ENCODE measurements at regions not wholly inside any gene's neighbourhood (a gene's known extent, or its start where the extent isn't known, plus 50 kb on each side); places are given as distances from the start of the nearest gene placed in this dataset.
"Not testable (repeated sequence)": the region's sequence is repeated elsewhere in the genome, so short reads cannot be mapped to it uniquely, and the experiment has no call there.

DNA sequence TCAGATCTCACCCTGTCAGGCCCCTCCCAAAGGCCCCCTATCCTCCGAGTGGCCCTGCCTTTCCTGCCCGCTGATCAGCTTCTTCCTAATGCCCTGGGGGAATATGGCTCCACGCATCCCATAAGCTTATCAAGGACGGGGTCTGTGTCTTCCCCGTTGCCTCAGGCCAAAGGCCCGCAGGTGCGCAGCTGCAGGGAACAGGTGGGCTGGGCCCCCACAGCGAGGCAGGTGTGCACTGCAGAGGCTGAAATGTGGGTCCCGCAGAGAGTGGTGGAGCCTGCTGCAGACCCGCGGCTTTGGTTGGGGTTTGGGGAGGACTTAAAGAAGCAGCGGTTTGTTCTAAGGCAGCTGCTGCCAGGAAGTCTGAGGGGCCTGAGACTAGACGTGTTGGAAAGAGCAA, 220.8 kb upstream of the TCERG1L start:
- no peak for DNase-seq (ENCODE audit: low read depth)

DNA sequence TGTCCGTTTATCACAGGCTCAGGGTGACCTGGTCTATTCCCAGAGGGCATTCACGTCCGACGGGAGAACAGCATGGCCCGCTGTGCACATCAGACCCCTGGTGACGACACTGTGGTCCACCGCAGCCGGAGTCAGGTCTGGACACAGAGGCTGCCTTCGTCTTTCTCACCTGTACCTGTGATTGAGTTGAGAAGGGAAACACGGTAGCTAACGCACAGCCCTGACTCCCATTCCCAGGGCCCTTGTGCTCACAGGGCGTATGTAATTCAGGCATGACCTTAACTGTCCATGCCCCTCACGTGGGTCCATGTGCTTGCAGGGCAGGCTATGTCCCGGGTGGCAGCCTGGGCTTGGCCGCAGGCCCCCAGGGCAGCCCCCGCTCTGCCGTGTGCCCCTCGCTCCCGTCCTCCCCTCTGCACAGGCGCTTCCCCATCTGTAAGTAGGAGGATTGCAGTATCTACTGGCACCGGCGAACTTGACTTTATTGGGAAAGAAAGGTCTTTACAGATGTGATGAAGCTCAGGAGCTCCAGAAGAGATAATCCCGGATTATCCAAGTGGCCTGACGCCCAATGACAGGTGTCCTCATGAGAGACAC, 221.3 kb upstream of the TCERG1L start:
- no peak for DNase-seq (ENCODE audit: low read depth)

DNA sequence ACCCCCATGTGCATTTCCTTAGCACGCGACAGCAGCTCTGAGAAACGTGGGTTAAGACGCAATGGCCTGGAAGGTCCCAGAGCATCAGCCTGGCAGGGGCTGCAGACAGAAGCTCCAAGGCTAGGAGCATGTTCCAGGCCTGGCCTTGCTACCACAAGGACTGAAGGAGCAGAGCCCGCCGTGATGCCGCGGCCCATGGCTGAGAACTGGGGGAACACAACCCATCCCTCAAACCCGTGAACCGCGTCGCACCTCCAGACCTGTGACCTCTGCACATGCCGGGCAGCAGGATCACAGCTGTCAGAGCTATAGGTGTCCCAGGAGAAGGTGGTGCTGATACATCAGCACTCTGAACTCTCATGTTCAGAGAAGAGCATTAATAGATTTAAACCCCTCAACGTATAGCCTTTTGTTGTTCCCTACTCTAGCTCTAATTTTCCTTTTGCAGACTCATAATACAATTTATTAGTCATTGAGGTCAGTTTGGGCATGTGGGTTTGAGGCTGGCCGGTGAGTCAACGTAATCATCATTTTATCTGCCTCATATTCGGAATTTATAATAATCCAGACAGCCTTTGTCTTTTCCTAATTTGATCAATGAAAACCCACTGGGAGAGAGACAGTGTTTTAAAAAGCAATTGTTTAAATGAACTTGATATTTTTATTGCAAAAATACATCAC, 222.5 kb upstream of the TCERG1L start:
- no peak for DNase-seq (ENCODE audit: low read depth)

DNA sequence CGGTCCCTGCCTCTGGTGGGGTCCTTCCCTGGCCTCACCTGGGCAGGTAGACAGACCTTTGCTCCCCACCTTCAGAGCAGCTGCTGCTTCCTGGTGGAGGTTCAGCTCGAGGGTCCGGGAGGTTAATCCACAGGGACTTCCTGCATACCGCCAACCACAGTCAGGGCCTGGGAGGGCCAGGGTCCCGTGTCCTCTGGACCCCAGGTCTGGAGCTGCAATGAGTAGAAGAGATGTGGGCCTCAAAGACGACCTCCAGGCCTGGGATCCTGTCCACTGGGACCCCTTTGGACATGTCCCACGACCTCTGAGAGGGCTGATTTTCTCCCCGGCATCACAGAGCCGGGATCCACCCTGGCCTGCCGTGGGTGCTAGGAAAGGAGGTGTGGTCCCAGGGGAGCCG, 223.3 kb upstream of the TCERG1L start:
- no peak for DNase-seq (ENCODE audit: low read depth)

- no peak for DNase-seq (ENCODE audit: low read depth)
Observed at GRCh38 chr10:131536676-131537075, 225.2 kb upstream of the TCERG1L start.

GRCh38 chr10:131537281-131537680, 225.8 kb upstream of the TCERG1L start:
- DNase-seq (ENCODE audit: low read depth) = no peak

DNA sequence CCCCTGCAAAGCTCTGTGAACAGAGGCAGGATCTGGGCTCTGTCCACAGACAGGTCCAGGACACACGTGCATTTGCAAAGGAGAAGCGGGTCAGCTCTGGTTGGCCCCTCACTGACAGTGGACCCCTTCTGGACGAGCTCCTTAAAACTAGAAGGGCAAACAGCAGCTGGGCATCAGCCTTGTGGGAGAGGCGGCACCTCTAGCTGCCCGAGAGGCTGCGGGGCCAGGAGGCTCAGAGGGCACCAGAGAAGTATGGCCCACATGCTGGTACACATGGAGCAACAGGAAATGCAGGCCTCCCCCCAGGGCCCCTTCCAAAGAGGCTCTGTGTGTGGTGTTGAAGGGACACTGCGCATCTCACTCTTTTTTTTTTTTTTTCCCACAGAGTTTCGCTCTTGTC, 233.0 kb upstream of the TCERG1L start:
- DNase-seq (ENCODE audit: low read depth) = no peak

GRCh38 chr10:131546086-131546810, 234.7 kb upstream of the TCERG1L start:
- no peak for DNase-seq (ENCODE audit: low read depth)

DNA sequence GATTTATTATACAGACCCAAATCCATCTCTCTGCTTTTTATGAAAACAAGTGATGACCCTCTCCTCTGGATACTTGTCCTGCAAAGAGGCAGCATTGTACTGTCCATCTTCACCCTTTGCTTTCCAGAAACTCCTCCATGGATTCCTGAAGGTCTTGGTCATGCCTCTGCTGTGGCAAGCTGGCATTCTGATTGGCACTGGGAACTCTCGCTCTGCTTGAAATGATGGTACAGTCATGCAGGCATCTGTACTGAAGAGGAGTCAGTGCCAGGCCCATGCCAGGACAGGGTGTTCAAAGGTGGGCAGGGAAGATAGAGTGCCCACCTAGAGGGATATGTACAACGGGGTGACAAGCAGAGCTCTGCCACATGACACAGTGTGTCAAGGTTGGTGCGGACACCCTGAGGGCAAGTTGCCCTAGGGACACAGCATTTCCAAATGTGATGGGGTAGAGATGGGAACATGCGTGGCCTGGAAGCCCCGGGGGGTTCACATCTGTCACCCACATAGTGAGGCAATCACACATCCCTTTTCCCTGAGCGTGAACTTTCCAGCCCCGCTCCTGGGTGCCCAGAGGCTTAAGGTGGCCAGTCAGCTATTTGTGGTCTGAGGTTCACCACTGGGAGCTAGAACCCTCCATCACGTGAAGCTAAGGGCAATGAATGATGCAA, 235.7 kb upstream of the TCERG1L start:
- DNase-seq (ENCODE audit: low read depth) = no peak

GRCh38 chr10:131548176-131548575, 236.7 kb upstream of the TCERG1L start:
- DNase-seq (ENCODE audit: low read depth) = no peak

DNA sequence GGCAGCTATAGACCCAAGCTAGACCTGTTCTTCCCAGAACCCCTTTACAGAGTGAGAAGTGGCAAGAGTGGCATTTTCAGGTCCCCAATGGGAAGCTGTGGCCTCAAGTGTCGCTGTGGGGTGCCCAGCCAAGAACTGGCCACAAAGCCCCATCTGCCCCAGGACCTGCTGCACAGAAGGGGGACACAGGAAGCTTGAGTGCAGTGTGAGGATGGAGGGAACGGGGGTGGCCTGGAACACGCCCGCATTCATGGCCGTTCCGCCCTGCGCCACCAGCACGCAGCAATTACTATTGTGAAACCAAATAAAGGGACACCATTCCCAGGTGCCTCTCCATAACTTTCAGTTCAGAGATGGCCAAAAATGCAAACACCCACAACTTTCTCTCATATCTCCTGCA, 237.6 kb upstream of the TCERG1L start:
- DNase-seq (ENCODE audit: low read depth) = no peak

DNA sequence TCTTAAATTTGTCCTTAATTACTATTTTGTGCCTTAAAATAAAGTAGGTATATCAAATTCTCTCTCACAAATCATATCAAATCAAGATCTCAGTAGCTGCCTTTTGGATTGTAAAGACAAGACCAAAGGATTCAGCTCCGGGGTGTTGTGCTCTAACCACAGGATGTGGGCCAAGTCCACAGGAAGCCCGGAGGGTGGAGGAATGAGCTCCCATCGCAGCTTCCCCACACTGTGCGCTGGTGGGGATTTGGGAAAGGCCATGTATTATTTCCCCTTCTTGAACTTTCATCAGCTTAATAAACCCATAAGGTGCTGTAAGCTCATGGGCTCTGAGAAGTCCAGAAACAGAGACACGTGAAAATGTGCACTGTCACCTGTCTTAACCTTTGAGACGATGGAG, 241.6 kb upstream of the TCERG1L start:
- no peak for DNase-seq (ENCODE audit: low read depth)

GRCh38 chr10:131553581-131553980, 242.1 kb upstream of the TCERG1L start:
- no peak for DNase-seq (ENCODE audit: low read depth)

GRCh38 chr10:131554821-131555220, 243.3 kb upstream of the TCERG1L start:
- DNase-seq (ENCODE audit: low read depth) = no peak

DNA sequence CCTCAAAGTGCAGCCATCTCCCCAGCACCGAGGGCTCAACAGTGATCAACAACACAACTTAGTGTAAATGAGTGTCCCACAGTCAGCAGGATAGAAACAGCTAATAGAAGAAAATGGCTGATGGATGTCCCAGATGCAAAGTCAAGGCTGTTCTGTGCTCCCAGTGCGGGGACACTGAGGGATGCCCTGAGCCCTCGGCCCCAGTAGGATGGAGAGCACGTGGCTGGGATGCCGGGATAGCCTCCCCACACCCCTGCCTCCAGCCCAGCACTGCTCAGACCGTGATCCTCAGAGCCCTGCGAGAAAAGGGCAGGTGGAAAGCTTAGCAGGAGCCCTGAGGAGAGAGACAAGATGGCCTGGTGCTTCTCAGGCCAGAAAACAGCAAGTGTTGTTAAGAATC, 243.9 kb upstream of the TCERG1L start:
- no peak for DNase-seq (ENCODE audit: low read depth)

DNA sequence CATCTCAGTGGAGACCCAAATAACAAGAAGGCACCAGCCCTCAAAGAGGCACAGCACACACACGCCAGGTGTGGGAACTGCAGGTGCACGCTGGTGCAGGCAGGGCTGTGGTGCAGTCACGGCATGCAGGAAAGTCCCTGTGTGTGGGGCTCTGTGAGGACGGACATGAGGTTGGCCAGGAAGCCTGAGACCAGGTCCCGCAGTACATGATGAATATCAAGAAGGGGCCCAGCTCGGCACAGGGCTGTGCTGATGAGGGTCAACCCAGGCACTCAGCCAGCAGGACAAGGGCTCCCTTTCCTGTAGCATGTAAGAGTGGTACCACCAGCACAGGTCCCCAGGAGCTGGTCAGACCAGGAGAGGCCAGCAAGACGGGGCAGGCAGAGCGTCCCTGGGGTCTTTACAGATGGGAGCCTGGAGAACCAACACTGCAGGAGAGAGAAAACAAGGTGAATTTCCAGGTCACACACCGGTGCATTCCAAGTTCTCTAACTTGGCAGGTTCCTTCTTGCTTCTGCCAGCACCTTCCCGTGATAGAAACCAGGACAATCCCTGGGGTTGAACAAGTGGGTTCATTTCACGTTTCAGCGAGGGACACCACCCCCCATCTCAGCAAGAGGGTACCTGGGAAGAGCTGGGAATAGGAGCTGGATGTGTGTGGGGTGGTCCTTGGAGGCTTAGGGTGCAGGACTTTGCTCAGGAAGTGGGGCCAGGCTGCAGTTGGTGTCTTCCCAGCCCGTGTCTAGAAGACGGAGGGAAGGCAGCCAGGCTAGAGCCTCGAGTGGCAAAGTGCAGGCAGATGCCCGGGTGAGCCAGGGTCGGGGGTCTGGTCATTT, 244.8 kb upstream of the TCERG1L start:
- no peak for DNase-seq (ENCODE audit: low read depth)

- DNase-seq (ENCODE audit: low read depth) = no peak
Observed at GRCh38 chr10:131556897-131557495, 245.5 kb upstream of the TCERG1L start.

DNA sequence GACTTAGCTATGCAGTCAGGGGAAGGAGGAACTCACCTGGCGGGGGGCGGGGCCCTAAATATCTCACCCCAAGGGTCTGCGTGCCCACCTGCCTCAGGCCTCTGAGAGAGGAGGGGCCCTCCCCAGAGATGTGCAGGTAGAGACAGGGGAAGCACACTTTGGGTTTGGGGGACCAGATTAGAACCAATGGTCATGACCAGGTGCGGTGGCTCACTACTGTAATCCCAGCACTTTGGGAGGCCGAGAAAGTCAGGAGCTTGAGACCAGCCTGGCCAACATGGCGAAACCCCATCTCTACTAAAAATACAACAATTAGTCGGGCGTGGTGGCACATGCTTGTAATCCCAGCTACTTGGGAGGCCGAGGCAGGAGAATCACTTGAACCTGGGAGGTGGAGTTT, 246.4 kb upstream of the TCERG1L start:
- not testable (repeated sequence) for DNase-seq (ENCODE audit: low read depth)

DNA sequence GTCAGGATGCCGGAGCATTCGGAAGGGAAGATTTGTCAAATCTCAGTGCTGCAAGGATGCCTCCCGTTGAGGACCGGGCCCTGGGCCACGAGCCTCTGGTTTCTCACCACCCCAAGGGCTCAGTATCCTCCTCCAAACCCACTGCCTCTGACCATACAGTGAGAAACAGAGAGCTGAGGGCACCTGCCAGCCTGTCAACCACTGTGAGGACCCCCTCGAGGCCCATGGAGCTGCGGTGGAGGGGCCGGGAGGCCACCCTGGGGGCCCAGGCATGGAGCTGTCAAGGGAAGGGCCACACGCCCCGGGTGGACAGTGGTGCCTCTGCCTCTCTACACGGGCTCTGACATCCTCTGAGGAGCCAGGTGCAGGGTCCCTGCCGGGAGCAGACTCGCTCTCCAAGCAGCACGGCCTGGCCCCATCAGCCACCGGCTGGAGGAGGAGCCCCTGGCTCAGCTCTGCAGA, 248.0 kb upstream of the TCERG1L start:
- DNase-seq (ENCODE audit: low read depth) = no peak

GRCh38 chr10:131560166-131560565, 248.6 kb upstream of the TCERG1L start:
- DNase-seq (ENCODE audit: low read depth) = no peak

Data from LHCN-M2 (cell line).